ENCODE measurements at regions not wholly inside any gene's neighbourhood (a gene's known extent, or its start where the extent isn't known, plus 50 kb on each side); places are given as distances from the start of the nearest gene placed in this dataset.

- H3K27ac ChIP-seq (ENCODE audit: low read length), result no peak overlapping the region
- no peaks in the 10 kb centered on the region for H3K27me3 ChIP-seq (ENCODE audit: control insufficient read depth, insufficient read depth, low read length)
- no peak overlapping the region for H3K4me3 ChIP-seq (ENCODE audit: low read length)
Observed at GRCh38 chr21:34302521-34302920, 61.3 kb upstream of the KCNE2 start.

GRCh38 chr21:34305605-34306604 lies 57.9 kb upstream of the KCNE2 start:
- no peak overlapping the region for H3K9ac ChIP-seq (ENCODE audit: low read length)
- H3K4me3 ChIP-seq (ENCODE audit: low read length), result no peak overlapping the region

More at GRCh38 chr21:34302521-34302920, 61.3 kb upstream of the KCNE2 start:
- no peaks in the 10 kb centered on the region for H3K36me3 ChIP-seq (ENCODE audit: control insufficient read depth, low read depth, low read length)
- H3K4me1 ChIP-seq (ENCODE audit: control insufficient read depth, low read depth, low read length), result no peaks in the 10 kb centered on the region
- H3K9me3 ChIP-seq (ENCODE audit: control insufficient read depth, low read depth, low read length), result no peaks in the 10 kb centered on the region
- no peak overlapping the region for H3K9ac ChIP-seq (ENCODE audit: low read length)

GRCh38 chr21:34307991-34308532 lies 55.7 kb upstream of the KCNE2 start:
- no peak overlapping the region for H3K27ac ChIP-seq (ENCODE audit: low read length)
- no peaks in the 10 kb centered on the region for H3K27me3 ChIP-seq (ENCODE audit: control insufficient read depth, insufficient read depth, low read length)
- H3K4me1 ChIP-seq (ENCODE audit: control insufficient read depth, low read depth, low read length), result no peaks in the 10 kb centered on the region

More at GRCh38 chr21:34305605-34306604, 57.9 kb upstream of the KCNE2 start:
- no peaks in the 10 kb centered on the region for H3K27me3 ChIP-seq (ENCODE audit: control insufficient read depth, insufficient read depth, low read length)
- no peak overlapping the region for H3K27ac ChIP-seq (ENCODE audit: low read length)
- H3K9me3 ChIP-seq (ENCODE audit: control insufficient read depth, low read depth, low read length), result no peaks in the 10 kb centered on the region
- H3K36me3 ChIP-seq (ENCODE audit: control insufficient read depth, low read depth, low read length), result no peaks in the 10 kb centered on the region
- H3K4me1 ChIP-seq (ENCODE audit: control insufficient read depth, low read depth, low read length), result no peaks in the 10 kb centered on the region

GRCh38 chr21:34311561-34312330 lies 52.1 kb upstream of the KCNE2 start:
- no peaks in the 10 kb centered on the region for H3K27me3 ChIP-seq (ENCODE audit: control insufficient read depth, insufficient read depth, low read length)
- H3K36me3 ChIP-seq (ENCODE audit: control insufficient read depth, low read depth, low read length), result no peaks in the 10 kb centered on the region
- no peak overlapping the region for H3K9ac ChIP-seq (ENCODE audit: low read length)
- no peak overlapping the region for H3K27ac ChIP-seq (ENCODE audit: low read length)
- H3K4me1 ChIP-seq (ENCODE audit: control insufficient read depth, low read depth, low read length), result no peaks in the 10 kb centered on the region
- H3K9me3 ChIP-seq (ENCODE audit: control insufficient read depth, low read depth, low read length), result no peaks in the 10 kb centered on the region
- no peak overlapping the region for H3K4me3 ChIP-seq (ENCODE audit: low read length)

More at GRCh38 chr21:34307991-34308532, 55.7 kb upstream of the KCNE2 start:
- H3K36me3 ChIP-seq (ENCODE audit: control insufficient read depth, low read depth, low read length), result no peaks in the 10 kb centered on the region
- H3K4me3 ChIP-seq (ENCODE audit: low read length), result no peak overlapping the region
- no peak overlapping the region for H3K9ac ChIP-seq (ENCODE audit: low read length)
- H3K9me3 ChIP-seq (ENCODE audit: control insufficient read depth, low read depth, low read length), result no peaks in the 10 kb centered on the region

- Histone ChIP-seq H3K4me1 (ENCODE audit: control insufficient read depth, low read depth, low read length) (no peaks in the 10 kb centered on the region), H3K27me3 (ENCODE audit: control insufficient read depth, insufficient read depth, low read length) (no peaks in the 10 kb centered on the region), H3K36me3 (ENCODE audit: control insufficient read depth, low read depth, low read length) (no peaks in the 10 kb centered on the region), H3K4me3 (ENCODE audit: low read length) (no peak overlapping the region), H3K27ac (ENCODE audit: low read length) (no peak overlapping the region), H3K9me3 (ENCODE audit: control insufficient read depth, low read depth, low read length) (no peaks in the 10 kb centered on the region), H3K9ac (ENCODE audit: low read length) (no peak overlapping the region)
Observed at GRCh38 chr21:34313116-34313515, 50.7 kb upstream of the KCNE2 start.
